DOHH2 (cell line): ENCODE measurements at regions not wholly inside any gene's neighbourhood (a gene's known extent, or its start where the extent isn't known, plus 50 kb on each side); places are given as distances from the start of the nearest gene placed in this dataset.

Source experiments
- H3F3A ChIP-seq: fragments of 200-600 bp; sonication (generic), shearing (Covaris generic); 2 replicates; pipeline ENCODE4 v1.6.0; 2016; ENCODE audit warnings: antibody characterized with exemption, mild to moderate bottlenecking; ENCODE audit not compliant: control insufficient read depth, insufficient read depth
- H3K27ac ChIP-seq: fragments of 200-600 bp; sonication (generic); 2 replicates; pipeline ENCODE4 v1.5.1; 2014; ENCODE audit warnings: low read depth, mild to moderate bottlenecking, low read length, moderate library complexity
- H3K27me3 ChIP-seq: fragments of 200-600 bp; sonication (generic); 2 replicates; pipeline ENCODE4 v1.6.1; 2014; ENCODE audit warnings: mild to moderate bottlenecking, low read length, mixed read lengths; ENCODE audit not compliant: control insufficient read depth
- H3K36me3 ChIP-seq: fragments of 200-600 bp; sonication (generic); 2 replicates; pipeline ENCODE4 v1.6.1; 2014; ENCODE audit warnings: mild to moderate bottlenecking, low read length, moderate library complexity, mixed read lengths; ENCODE audit not compliant: control insufficient read depth
- H3K4me1 ChIP-seq: fragments of 200-600 bp; sonication (generic); 2 replicates; pipeline ENCODE4 v1.6.1; 2014; ENCODE audit warnings: mild to moderate bottlenecking, low read length, mixed read lengths; ENCODE audit not compliant: control insufficient read depth
- H3K4me2 ChIP-seq: fragments of 200-600 bp; sonication (generic); 2 replicates; pipeline ENCODE4 v1.6.0; 2014; ENCODE audit warnings: mild to moderate bottlenecking, low read length, moderate library complexity
- H3K4me3 ChIP-seq: fragments of 200-600 bp; sonication (generic); 2 replicates; pipeline ENCODE4 v1.5.1; 2014; ENCODE audit warnings: mild to moderate bottlenecking, low read length, mixed read lengths
- H3K79me2 ChIP-seq: fragments of 200-600 bp; sonication (generic); 2 replicates; pipeline ENCODE4 v1.6.1; 2014; ENCODE audit warnings: mild to moderate bottlenecking, low read length, mixed read lengths; ENCODE audit not compliant: control insufficient read depth
- H3K9me2 ChIP-seq: fragments of 200-600 bp; sonication (generic); replicated peaks from 2 replicates; pipeline ENCODE4 v1.6.1; 2014; ENCODE audit warnings: mild to moderate bottlenecking, low read length, mixed read lengths; ENCODE audit not compliant: control insufficient read depth
- H3K9me3 ChIP-seq: fragments of 200-600 bp; sonication (generic); 2 replicates; pipeline ENCODE4 v1.6.1; 2014; ENCODE audit warnings: antibody characterized with exemption, low read length, mixed read lengths; ENCODE audit not compliant: control insufficient read depth, insufficient read depth
- H4K20me1 ChIP-seq: fragments of 200-600 bp; sonication (generic); 2 replicates; pipeline ENCODE4 v1.6.0; 2014; ENCODE audit warnings: low read depth, mild to moderate bottlenecking, antibody characterized with exemption, low read length, moderate library complexity; ENCODE audit not compliant: control insufficient read depth, insufficient read depth
- EZH2phosphoT487 ChIP-seq: fragments of 200-600 bp; sonication (generic); IDR thresholded peaks from 2 replicates; pipeline ENCODE4 v1.6.1; 2017; ENCODE audit warnings: borderline replicate concordance, mild to moderate bottlenecking, antibody characterized with exemption, low read length, moderate library complexity, mixed read lengths
- TF ChIP-seq, protein P1 (sequence below): fragments of 200-600 bp; sonication (generic); IDR thresholded peaks from one replicate; pipeline ENCODE4 v1.5.1; 2014; ENCODE audit warnings: antibody characterized with exemption, mild to moderate bottlenecking, low read depth, low read length; ENCODE audit not compliant: poor library complexity, severe bottlenecking

DNA sequence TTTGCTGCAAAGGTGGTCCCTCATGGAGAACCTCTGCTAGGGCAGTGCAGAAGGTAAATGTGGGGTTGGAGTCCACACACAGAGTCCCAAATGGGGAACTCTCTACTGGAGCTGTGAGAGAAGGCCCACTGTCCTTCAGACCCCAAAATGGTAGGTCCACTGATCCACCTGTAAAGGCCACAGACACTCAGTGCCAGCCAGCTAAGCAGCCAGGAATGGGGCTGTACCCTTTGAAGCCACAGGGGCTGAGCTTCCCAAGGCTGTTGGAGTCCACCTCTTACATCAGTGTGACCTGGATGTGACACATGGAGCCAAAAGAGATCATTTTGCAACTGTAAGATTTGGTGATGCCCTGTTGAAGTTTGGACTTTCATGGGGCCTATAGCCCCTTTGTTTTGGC, 252.4 kb upstream of the GULP1 start:
- no peaks in the 10 kb centered on the region for H3K27me3 ChIP-seq
- no peaks in the 10 kb centered on the region for H3F3A ChIP-seq
- no peak overlapping the region for H3K27ac ChIP-seq
- H3K9me3 ChIP-seq: no peaks in the 10 kb centered on the region
- H4K20me1 ChIP-seq: no peaks in the 10 kb centered on the region
- no peak overlapping the region for H3K4me3 ChIP-seq
- no peaks in the 10 kb centered on the region for H3K79me2 ChIP-seq
- no peaks in the 10 kb centered on the region for H3K9me2 ChIP-seq
- H3K36me3 ChIP-seq: no peaks in the 10 kb centered on the region
- no peak overlapping the region for H3K4me2 ChIP-seq
- no peaks in the 10 kb centered on the region for H3K4me1 ChIP-seq
- no peak for TF ChIP-seq EZH2phosphoT487
- TF ChIP-seq, protein P1, sequence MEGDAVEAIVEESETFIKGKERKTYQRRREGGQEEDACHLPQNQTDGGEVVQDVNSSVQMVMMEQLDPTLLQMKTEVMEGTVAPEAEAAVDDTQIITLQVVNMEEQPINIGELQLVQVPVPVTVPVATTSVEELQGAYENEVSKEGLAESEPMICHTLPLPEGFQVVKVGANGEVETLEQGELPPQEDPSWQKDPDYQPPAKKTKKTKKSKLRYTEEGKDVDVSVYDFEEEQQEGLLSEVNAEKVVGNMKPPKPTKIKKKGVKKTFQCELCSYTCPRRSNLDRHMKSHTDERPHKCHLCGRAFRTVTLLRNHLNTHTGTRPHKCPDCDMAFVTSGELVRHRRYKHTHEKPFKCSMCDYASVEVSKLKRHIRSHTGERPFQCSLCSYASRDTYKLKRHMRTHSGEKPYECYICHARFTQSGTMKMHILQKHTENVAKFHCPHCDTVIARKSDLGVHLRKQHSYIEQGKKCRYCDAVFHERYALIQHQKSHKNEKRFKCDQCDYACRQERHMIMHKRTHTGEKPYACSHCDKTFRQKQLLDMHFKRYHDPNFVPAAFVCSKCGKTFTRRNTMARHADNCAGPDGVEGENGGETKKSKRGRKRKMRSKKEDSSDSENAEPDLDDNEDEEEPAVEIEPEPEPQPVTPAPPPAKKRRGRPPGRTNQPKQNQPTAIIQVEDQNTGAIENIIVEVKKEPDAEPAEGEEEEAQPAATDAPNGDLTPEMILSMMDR: no peak

DNA sequence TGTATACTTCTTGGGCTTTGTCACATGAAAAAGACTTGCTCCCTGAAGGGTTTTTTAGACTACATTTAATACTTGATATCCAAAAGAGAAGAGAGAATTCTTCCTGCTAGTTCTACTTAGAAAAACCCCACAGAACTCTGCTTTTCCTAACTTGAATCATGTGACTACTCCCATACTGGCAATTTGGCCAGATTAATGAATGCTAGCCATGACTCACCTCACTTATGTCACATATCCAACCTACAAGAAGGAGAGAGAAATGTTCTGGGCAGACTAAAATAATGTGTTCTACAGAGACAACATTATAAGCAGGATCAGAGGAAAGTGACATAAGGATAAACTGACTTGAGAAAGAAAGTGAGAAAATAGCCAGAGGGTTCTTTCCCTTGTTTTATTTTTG, 249.3 kb upstream of the GULP1 start:
- no peaks in the 10 kb centered on the region for H4K20me1 ChIP-seq
- no peaks in the 10 kb centered on the region for H3K36me3 ChIP-seq
- H3K9me2 ChIP-seq: no peaks in the 10 kb centered on the region
- TF ChIP-seq, protein P1: no peak
- TF ChIP-seq EZH2phosphoT487: no peak
- H3K27me3 ChIP-seq: no peaks in the 10 kb centered on the region
- no peaks in the 10 kb centered on the region for H3K4me1 ChIP-seq
- H3K4me2 ChIP-seq: no peak overlapping the region
- H3K4me3 ChIP-seq: no peak overlapping the region
- H3F3A ChIP-seq: no peaks in the 10 kb centered on the region
- no peak overlapping the region for H3K27ac ChIP-seq
- H3K79me2 ChIP-seq: no peaks in the 10 kb centered on the region
- H3K9me3 ChIP-seq: no peaks in the 10 kb centered on the region

DNA sequence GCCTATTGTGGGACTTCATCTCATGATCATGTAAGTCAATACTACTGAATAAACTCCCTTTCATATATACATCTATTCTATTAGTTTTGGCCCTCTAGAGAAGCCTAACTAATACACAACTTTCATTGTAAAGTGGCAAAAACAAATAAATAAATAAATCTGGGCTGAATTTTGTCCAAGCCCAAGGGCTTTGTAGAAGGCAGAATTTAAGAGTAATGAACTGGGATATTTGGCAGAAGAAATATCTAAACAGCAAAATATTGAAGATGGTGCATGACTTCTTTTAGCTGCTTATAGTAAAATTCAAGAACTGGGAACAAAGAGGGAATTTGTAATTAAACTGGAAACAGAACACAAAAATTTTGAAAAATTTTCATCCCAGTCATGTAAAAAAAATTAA, 246.7 kb upstream of the GULP1 start:
- no peak overlapping the region for H3K4me3 ChIP-seq
- no peaks in the 10 kb centered on the region for H3K27me3 ChIP-seq
- H3K36me3 ChIP-seq: no peaks in the 10 kb centered on the region
- no peaks in the 10 kb centered on the region for H3K9me2 ChIP-seq
- no peaks in the 10 kb centered on the region for H3K79me2 ChIP-seq
- H3F3A ChIP-seq: no peaks in the 10 kb centered on the region
- TF ChIP-seq, protein P1: no peak
- no peak for TF ChIP-seq EZH2phosphoT487
- H4K20me1 ChIP-seq: no peaks in the 10 kb centered on the region
- H3K27ac ChIP-seq: no peak overlapping the region
- H3K9me3 ChIP-seq: no peaks in the 10 kb centered on the region
- no peak overlapping the region for H3K4me2 ChIP-seq
- H3K4me1 ChIP-seq: no peaks in the 10 kb centered on the region

DNA sequence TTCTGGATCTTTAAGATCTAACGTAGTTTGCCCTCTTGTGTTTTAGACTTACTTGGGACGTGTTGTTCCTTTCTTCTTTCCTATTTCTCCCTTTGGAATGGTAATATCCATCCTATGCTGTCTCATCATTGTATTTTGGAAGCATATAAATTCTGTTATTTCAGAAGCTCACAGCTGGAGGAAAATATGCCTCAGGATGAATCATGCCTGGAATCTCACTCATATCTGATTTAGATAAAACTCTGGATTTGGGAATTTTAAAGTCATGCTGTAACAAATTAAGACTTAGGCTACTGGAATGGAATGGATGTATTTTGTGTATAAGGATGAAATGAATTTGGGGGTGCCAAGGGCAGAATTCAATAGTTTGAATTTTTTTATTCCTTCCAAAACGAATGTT, 245.2 kb upstream of the GULP1 start:
- TF ChIP-seq EZH2phosphoT487: no peak
- TF ChIP-seq, protein P1: no peak
- no peak overlapping the region for H3K27ac ChIP-seq
- H3K9me3 ChIP-seq: no peaks in the 10 kb centered on the region
- H3F3A ChIP-seq: no peaks in the 10 kb centered on the region
- H3K36me3 ChIP-seq: no peaks in the 10 kb centered on the region
- no peaks in the 10 kb centered on the region for H3K4me1 ChIP-seq
- H3K79me2 ChIP-seq: no peaks in the 10 kb centered on the region
- H4K20me1 ChIP-seq: no peaks in the 10 kb centered on the region
- H3K4me2 ChIP-seq: no peak overlapping the region
- no peaks in the 10 kb centered on the region for H3K27me3 ChIP-seq
- no peak overlapping the region for H3K4me3 ChIP-seq
- H3K9me2 ChIP-seq: no peaks in the 10 kb centered on the region
